Activated CD4-positive, alpha-beta memory T cell treated with anti-CD3 and anti-CD28 coated beads for 36 hours (primary cell): ENCODE measurements at regions not wholly inside any gene's neighbourhood (a gene's known extent, or its start where the extent isn't known, plus 50 kb on each side); places are given as distances from the start of the nearest gene placed in this dataset.

ENCODE experiments used
- CTCF ChIA-PET: fragments of 350-600 bp; sonication (Branson Sonifier 250); formaldehyde crosslinking; loops from one replicate; lab custom pipeline; 2021; ENCODE audit warnings: antibody characterized with exemption, inconsistent platforms; lab: Charles Lee
- POLR2A ChIA-PET: fragments of 350-600 bp; sonication (Branson Sonifier 250); formaldehyde crosslinking; loops from one replicate; lab custom pipeline; 2021; ENCODE audit warnings: antibody characterized with exemption; lab: Charles Lee
- DNase-seq: peaks from one replicate; pipeline ENCODE4 v3.0.0-alpha.2; 2020
- H3K27ac Mint-ChIP-seq: one replicate; pipeline ENCODE4 v1.8.0; 2021; ENCODE audit warnings: mixed read lengths
- H3K27me3 Mint-ChIP-seq: one replicate; pipeline ENCODE4 v1.8.0; 2021; ENCODE audit warnings: mixed read lengths
- H3K36me3 Mint-ChIP-seq: one replicate; pipeline ENCODE4 v1.8.0; 2021; ENCODE audit warnings: mixed read lengths
- H3K4me1 Mint-ChIP-seq: one replicate; pipeline ENCODE4 v1.8.0; 2021; ENCODE audit warnings: low read depth, mixed read lengths
- H3K4me3 Mint-ChIP-seq: one replicate; pipeline ENCODE4 v1.8.0; 2021; ENCODE audit warnings: mild to moderate bottlenecking, mixed read lengths
- H3K9me3 Mint-ChIP-seq: one replicate; pipeline ENCODE4 v1.8.0; 2021; ENCODE audit warnings: mixed read lengths
- intact Hi-C: fragments of 100-400 bp; cut with micrococcal nuclease; formaldehyde crosslinking; loops from one replicate; pipeline ENCODE4 v1.15.1; 2023

- Mint-ChIP-seq H3K4me1 (no peaks in the 10 kb centered on the region), H3K36me3 (no peaks in the 10 kb centered on the region), H3K27ac (no peak overlapping the region), H3K9me3 (peaks cover 9% of the 10 kb centered on the region), H3K4me3 (no peak overlapping the region), H3K27me3 (no peaks in the 10 kb centered on the region)
- POLR2A ChIA-PET: no interaction called here
- CTCF ChIA-PET: no interaction called here
- intact Hi-C loops: no loop called here
- no peak for DNase-seq
Observed at GRCh38 chr5:63894690-63895089, 67.6 kb downstream of the HTR1A start.

- H3K27ac Mint-ChIP-seq: no peak overlapping the region
- no peaks in the 10 kb centered on the region for H3K4me1 Mint-ChIP-seq
- H3K9me3 Mint-ChIP-seq: peaks cover 11% of the 10 kb centered on the region
- intact Hi-C loops: no loop called here
- no peaks in the 10 kb centered on the region for H3K27me3 Mint-ChIP-seq
- DNase-seq: no peak
- no peak overlapping the region for H3K4me3 Mint-ChIP-seq
- no peaks in the 10 kb centered on the region for H3K36me3 Mint-ChIP-seq
- ChIA-PET POLR2A (no interaction called here), CTCF (no interaction called here)
Observed at GRCh38 chr5:63878788-63879187, 83.5 kb downstream of the HTR1A start.

GRCh38 chr5:63877961-63878360 lies 84.3 kb downstream of the HTR1A start:
- Mint-ChIP-seq H3K9me3 (peaks cover 6% of the 10 kb centered on the region), H3K36me3 (no peaks in the 10 kb centered on the region), H3K4me3 (no peak overlapping the region), H3K4me1 (no peaks in the 10 kb centered on the region), H3K27ac (no peak overlapping the region), H3K27me3 (no peaks in the 10 kb centered on the region)
- intact Hi-C loops: no loop called here
- ChIA-PET CTCF (no interaction called here), POLR2A (no interaction called here)
- DNase-seq: no peak

- intact Hi-C loops: no loop called here
- CTCF ChIA-PET: interaction anchor here (0.6 kb wide), 1 partner anchor 1533 kb away, joined by 3 read pairs; no protein-coding TSS in a partner anchor
Observed at GRCh38 chr5:63860379-63860778, 101.9 kb downstream of the HTR1A start.

GRCh38 chr5:63854076-63854475 lies 108.2 kb downstream of the HTR1A start:
- no peaks in the 10 kb centered on the region for H3K27me3 Mint-ChIP-seq
- H3K27ac Mint-ChIP-seq: no peak overlapping the region
- intact Hi-C loops: no loop called here
- CTCF ChIA-PET: no interaction called here
- no peaks in the 10 kb centered on the region for H3K4me1 Mint-ChIP-seq
- H3K4me3 Mint-ChIP-seq: no peak overlapping the region
- H3K9me3 Mint-ChIP-seq: peaks cover 12% of the 10 kb centered on the region
- no peak for DNase-seq
- H3K36me3 Mint-ChIP-seq: no peaks in the 10 kb centered on the region
- POLR2A ChIA-PET: no interaction called here

More at GRCh38 chr5:63860379-63860778, 101.9 kb downstream of the HTR1A start:
- no peak overlapping the region for H3K4me3 Mint-ChIP-seq
- peaks cover 39% of the 10 kb centered on the region for H3K9me3 Mint-ChIP-seq
- no peak overlapping the region for H3K27ac Mint-ChIP-seq
- no peaks in the 10 kb centered on the region for H3K27me3 Mint-ChIP-seq
- POLR2A ChIA-PET: no interaction called here
- no peaks in the 10 kb centered on the region for H3K4me1 Mint-ChIP-seq
- H3K36me3 Mint-ChIP-seq: no peaks in the 10 kb centered on the region
- DNase-seq: no peak

GRCh38 chr5:63843190-63843589 lies 119.1 kb downstream of the HTR1A start:
- peaks cover 6% of the 10 kb centered on the region for H3K9me3 Mint-ChIP-seq
- no peak overlapping the region for H3K27ac Mint-ChIP-seq
- ChIA-PET CTCF (no interaction called here), POLR2A (no interaction called here)
- H3K27me3 Mint-ChIP-seq: no peaks in the 10 kb centered on the region
- no peak overlapping the region for H3K4me3 Mint-ChIP-seq
- no peak for DNase-seq
- H3K36me3 Mint-ChIP-seq: no peaks in the 10 kb centered on the region
- intact Hi-C loops: no loop called here
- no peaks in the 10 kb centered on the region for H3K4me1 Mint-ChIP-seq

GRCh38 chr5:63837437-63837836 lies 124.8 kb downstream of the HTR1A start:
- intact Hi-C loops: no loop called here
- H3K27ac Mint-ChIP-seq: no peak overlapping the region
- H3K4me1 Mint-ChIP-seq: no peaks in the 10 kb centered on the region
- POLR2A ChIA-PET: no interaction called here
- no peak for DNase-seq
- CTCF ChIA-PET: no interaction called here
- H3K4me3 Mint-ChIP-seq: no peak overlapping the region
- no peaks in the 10 kb centered on the region for H3K27me3 Mint-ChIP-seq
- no peaks in the 10 kb centered on the region for H3K36me3 Mint-ChIP-seq
- H3K9me3 Mint-ChIP-seq: peaks cover 5% of the 10 kb centered on the region

GRCh38 chr5:63831381-63831780 lies 130.9 kb downstream of the HTR1A start:
- intact Hi-C loops: no loop called here
- no peak for DNase-seq
- no peaks in the 10 kb centered on the region for H3K27me3 Mint-ChIP-seq
- no peaks in the 10 kb centered on the region for H3K4me1 Mint-ChIP-seq
- H3K4me3 Mint-ChIP-seq: no peak overlapping the region
- POLR2A ChIA-PET: no interaction called here
- H3K36me3 Mint-ChIP-seq: no peaks in the 10 kb centered on the region
- no peaks in the 10 kb centered on the region for H3K9me3 Mint-ChIP-seq
- CTCF ChIA-PET: no interaction called here
- no peak overlapping the region for H3K27ac Mint-ChIP-seq

- no peaks in the 10 kb centered on the region for H3K4me1 Mint-ChIP-seq
- no peak overlapping the region for H3K27ac Mint-ChIP-seq
- intact Hi-C loops: no loop called here
- CTCF ChIA-PET: no interaction called here
- H3K4me3 Mint-ChIP-seq: no peak overlapping the region
- no peaks in the 10 kb centered on the region for H3K27me3 Mint-ChIP-seq
- peaks cover 2% of the 10 kb centered on the region for H3K9me3 Mint-ChIP-seq
- POLR2A ChIA-PET: no interaction called here
- no peaks in the 10 kb centered on the region for H3K36me3 Mint-ChIP-seq
- no peak for DNase-seq
Observed at GRCh38 chr5:63825984-63826383, 136.3 kb downstream of the HTR1A start.

GRCh38 chr5:63823583-63823982 lies 138.7 kb downstream of the HTR1A start:
- DNase-seq: no peak
- Mint-ChIP-seq H3K4me1 (no peaks in the 10 kb centered on the region), H3K9me3 (peaks cover 2% of the 10 kb centered on the region), H3K36me3 (no peaks in the 10 kb centered on the region), H3K27ac (no peak overlapping the region), H3K27me3 (no peaks in the 10 kb centered on the region), H3K4me3 (no peak overlapping the region)
- intact Hi-C loops: no loop called here
- ChIA-PET CTCF (interaction anchor here (0.6 kb wide), 1 partner anchor 67 kb away, joined by 3 read pairs; no protein-coding TSS in a partner anchor), POLR2A (no interaction called here)

GRCh38 chr5:63822614-63823013 lies 139.6 kb downstream of the HTR1A start:
- ChIA-PET POLR2A (no interaction called here), CTCF (no interaction called here)
- Mint-ChIP-seq H3K27ac (no peak overlapping the region), H3K27me3 (no peaks in the 10 kb centered on the region), H3K4me1 (no peaks in the 10 kb centered on the region), H3K9me3 (peaks cover 2% of the 10 kb centered on the region), H3K4me3 (no peak overlapping the region), H3K36me3 (no peaks in the 10 kb centered on the region)
- intact Hi-C loops: no loop called here
- DNase-seq: no peak

GRCh38 chr5:63820577-63820976 lies 141.7 kb downstream of the HTR1A start:
- POLR2A ChIA-PET: no interaction called here
- intact Hi-C loops: no loop called here
- Mint-ChIP-seq H3K4me1 (no peaks in the 10 kb centered on the region), H3K9me3 (peaks cover 6% of the 10 kb centered on the region), H3K27me3 (no peaks in the 10 kb centered on the region), H3K27ac (no peak overlapping the region), H3K4me3 (no peak overlapping the region), H3K36me3 (no peaks in the 10 kb centered on the region)
- DNase-seq: no peak
- CTCF ChIA-PET: no interaction called here

- H3K4me3 Mint-ChIP-seq: no peak overlapping the region
- CTCF ChIA-PET: interaction anchor here (0.6 kb wide), 1 partner anchor 96 kb away, joined by 3 read pairs; no protein-coding TSS in a partner anchor
Observed at GRCh38 chr5:63812693-63813092, 149.6 kb downstream of the HTR1A start.

More at GRCh38 chr5:63812693-63813092, 149.6 kb downstream of the HTR1A start:
- H3K9me3 Mint-ChIP-seq: peaks cover 20% of the 10 kb centered on the region
- intact Hi-C loops: no loop called here
- no peak overlapping the region for H3K27ac Mint-ChIP-seq
- no peaks in the 10 kb centered on the region for H3K4me1 Mint-ChIP-seq
- POLR2A ChIA-PET: no interaction called here
- no peaks in the 10 kb centered on the region for H3K27me3 Mint-ChIP-seq
- DNase-seq: no peak
- no peaks in the 10 kb centered on the region for H3K36me3 Mint-ChIP-seq
